DMS153 (cell line): ENCODE measurements at regions not wholly inside any gene's neighbourhood (a gene's known extent, or its start where the extent isn't known, plus 50 kb on each side); places are given as distances from the start of the nearest gene placed in this dataset.

ENCODE experiments used
- DNase-seq: peaks from one replicate; lab custom pipeline; 2025; lab: John Stamatoyannopoulos, UW

- no peak for DNase-seq
Measured at GRCh38 chr9:12933957-12934356, 159.1 kb downstream of the LURAP1L start.

GRCh38 chr9:12934545-12935272 is 159.9 kb downstream of the LURAP1L start:
- DNase-seq = no peak

GRCh38 chr9:12935714-12936113 is 160.9 kb downstream of the LURAP1L start:
- DNase-seq = no peak

- no peak for DNase-seq
Measured at GRCh38 chr9:12954441-12954840, 179.6 kb downstream of the LURAP1L start.

- no peak for DNase-seq
Measured at GRCh38 chr9:12955510-12956163, 180.8 kb downstream of the LURAP1L start.

- no peak for DNase-seq
Measured at GRCh38 chr9:12956261-12956660, 181.4 kb downstream of the LURAP1L start.

- DNase-seq = no peak
Measured at GRCh38 chr9:12956805-12957204, 182.0 kb downstream of the LURAP1L start.

- DNase-seq = no peak
Measured at GRCh38 chr9:12958279-12958678, 183.5 kb downstream of the LURAP1L start.

- DNase-seq = no peak
Measured at GRCh38 chr9:12958708-12959107, 183.9 kb downstream of the LURAP1L start.

GRCh38 chr9:12961276-12961809 is 186.5 kb downstream of the LURAP1L start:
- no peak for DNase-seq

GRCh38 chr9:12963537-12963936 is 188.7 kb downstream of the LURAP1L start:
- DNase-seq = no peak

- no peak for DNase-seq
Measured at GRCh38 chr9:12964271-12964670, 189.5 kb downstream of the LURAP1L start.

- DNase-seq = no peak
Measured at GRCh38 chr9:12965303-12965702, 190.5 kb downstream of the LURAP1L start.

- DNase-seq = no peak
Measured at GRCh38 chr9:12968093-12968492, 193.3 kb downstream of the LURAP1L start.

GRCh38 chr9:12972608-12973589 is 198.1 kb downstream of the LURAP1L start:
- no peak for DNase-seq

GRCh38 chr9:12973710-12974109 is 198.9 kb downstream of the LURAP1L start:
- no peak for DNase-seq

GRCh38 chr9:12974671-12975070 is 199.9 kb downstream of the LURAP1L start:
- DNase-seq = no peak

GRCh38 chr9:12975496-12975895 is 200.7 kb downstream of the LURAP1L start:
- no peak for DNase-seq

GRCh38 chr9:12980085-12980851 is 205.4 kb downstream of the LURAP1L start:
- no peak for DNase-seq

GRCh38 chr9:12988258-12988657 is 213.4 kb downstream of the LURAP1L start:
- DNase-seq = no peak

GRCh38 chr9:12989669-12990068 is 214.8 kb downstream of the LURAP1L start:
- DNase-seq = no peak
